ENCODE measurements at regions not wholly inside any gene's neighbourhood (a gene's known extent, or its start where the extent isn't known, plus 50 kb on each side); places are given as distances from the start of the nearest gene placed in this dataset.

GRCh38 chr11:92580908-92581307 lies 356.3 kb downstream of the FAT3 start:
- CTCF ChIA-PET = interaction anchor here (0.6 kb wide), 1 partner anchor 305 kb away, joined by 3 read pairs; no protein-coding TSS in a partner anchor
- TF ChIP-seq FOXM1 (IDR thresholded peaks at IDR 0.05; ENCODE audit: borderline replicate concordance) (no peak), L3MBTL2 (conservative IDR thresholded peaks at IDR 0.05) (no peak), TARDBP (IDR thresholded peaks at IDR 0.05) (no peak), FOXA1 (IDR thresholded peaks at IDR 0.05) (no peak), ZNF384 (IDR thresholded peaks at IDR 0.05) (no peak), LEF1 (IDR thresholded peaks at IDR 0.05; ENCODE audit: borderline replicate concordance) (no peak), ARNT (IDR thresholded peaks at IDR 0.05) (no peak), SP1 (IDR thresholded peaks at IDR 0.05) (no peak), SUZ12 (IDR thresholded peaks at IDR 0.05) (no peak), ELF4 (IDR thresholded peaks at IDR 0.05) (no peak), PKNOX1 (IDR thresholded peaks at IDR 0.05) (no peak)
- no peak for DNase-seq (ENCODE audit: extremely low spot score)
- POLR2A ChIA-PET = no interaction called here

DNA sequence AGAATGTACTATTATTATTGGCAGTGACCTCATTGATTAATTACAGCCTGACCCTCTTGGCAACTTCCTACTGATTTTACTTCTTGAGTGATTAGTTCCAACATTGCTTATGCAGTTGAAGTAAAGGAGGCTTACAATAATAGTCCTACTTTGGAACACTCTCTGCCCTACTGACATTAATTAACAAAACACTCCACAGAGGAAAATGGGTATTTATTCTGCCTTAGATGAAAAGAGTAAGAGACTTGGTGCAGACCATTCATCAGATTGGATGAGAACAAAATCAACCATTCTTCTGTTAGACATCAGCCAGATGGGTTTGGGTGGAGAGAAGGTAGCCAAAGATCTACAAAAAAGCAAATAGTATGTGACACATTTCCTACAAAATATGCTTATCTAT lies 363.8 kb downstream of the FAT3 start:
- ChIA-PET POLR2A (no interaction called here), CTCF (no interaction called here)
- DNase-seq (ENCODE audit: extremely low spot score) = no peak
- TF ChIP-seq FOXK2 (IDR thresholded peaks at IDR 0.05) (no peak), SUZ12 (IDR thresholded peaks at IDR 0.05) (no peak), ELF4 (IDR thresholded peaks at IDR 0.05) (no peak), PKNOX1 (IDR thresholded peaks at IDR 0.05) (no peak), CTBP1 (IDR thresholded peaks at IDR 0.05; ENCODE audit: borderline replicate concordance) (no peak)

GRCh38 chr11:92589512-92589911 lies 364.9 kb downstream of the FAT3 start:
- POLR2A ChIA-PET = no interaction called here
- TF ChIP-seq LEF1 (IDR thresholded peaks at IDR 0.05; ENCODE audit: borderline replicate concordance) (no peak), SP1 (IDR thresholded peaks at IDR 0.05) (no peak), CTBP1 (IDR thresholded peaks at IDR 0.05; ENCODE audit: borderline replicate concordance) (no peak)
- CTCF ChIA-PET = interaction anchor here (1.1 kb wide), 1 partner anchor 297 kb away, joined by 4 read pairs; no protein-coding TSS in a partner anchor
- DNase-seq (ENCODE audit: extremely low spot score) = no peak

DNA sequence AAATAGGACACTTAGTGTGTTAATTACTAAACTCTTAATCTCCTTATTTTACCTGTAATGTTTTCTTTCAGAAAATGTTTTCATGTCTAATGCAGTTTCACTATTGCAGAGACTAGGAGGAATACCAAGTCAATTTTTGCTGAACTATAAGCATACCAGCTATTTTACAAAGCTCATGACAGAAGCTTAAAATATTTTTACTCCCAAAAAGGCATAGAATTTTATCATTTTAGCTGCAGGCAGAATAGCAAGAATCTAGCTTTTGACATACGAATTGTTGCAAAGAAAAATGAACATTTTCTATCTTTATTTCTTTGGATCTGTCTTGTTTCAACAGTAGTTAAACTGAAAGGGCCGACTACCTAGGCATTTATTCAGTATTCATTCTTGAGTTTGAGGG lies 366.9 kb downstream of the FAT3 start:
- ChIA-PET POLR2A (no interaction called here), CTCF (interaction anchor here (0.6 kb wide), 1 partner anchor 289 kb away, joined by 3 read pairs; no protein-coding TSS in a partner anchor)
- DNase-seq (ENCODE audit: extremely low spot score) = no peak
- TF ChIP-seq ZNF384 (IDR thresholded peaks at IDR 0.05) = no peak
- TF ChIP-seq SP1 (IDR thresholded peaks at IDR 0.05) = no peak
- TF ChIP-seq SUZ12 (IDR thresholded peaks at IDR 0.05) = no peak
- no peak for TF ChIP-seq PKNOX1 (IDR thresholded peaks at IDR 0.05)
- no peak for TF ChIP-seq NFRKB (IDR thresholded peaks at IDR 0.05)
- TF ChIP-seq HDGF (IDR thresholded peaks at IDR 0.05; ENCODE audit: borderline replicate concordance) = no peak
- no peak for TF ChIP-seq FOXK2 (IDR thresholded peaks at IDR 0.05)
- TF ChIP-seq TARDBP (IDR thresholded peaks at IDR 0.05) = no peak
- TF ChIP-seq ELF4 (IDR thresholded peaks at IDR 0.05) = no peak
- TF ChIP-seq LEF1 (IDR thresholded peaks at IDR 0.05; ENCODE audit: borderline replicate concordance) = no peak
- no peak for TF ChIP-seq ARNT (IDR thresholded peaks at IDR 0.05)
- TF ChIP-seq FOXM1 (IDR thresholded peaks at IDR 0.05; ENCODE audit: borderline replicate concordance) = no peak
- TF ChIP-seq L3MBTL2 (conservative IDR thresholded peaks at IDR 0.05) = no peak
- TF ChIP-seq CTBP1 (IDR thresholded peaks at IDR 0.05; ENCODE audit: borderline replicate concordance) = no peak
- TF ChIP-seq BHLHE40 (IDR thresholded peaks at IDR 0.05; ENCODE audit: borderline replicate concordance) = no peak
- TF ChIP-seq FOXA1 (IDR thresholded peaks at IDR 0.05) = no peak

DNA sequence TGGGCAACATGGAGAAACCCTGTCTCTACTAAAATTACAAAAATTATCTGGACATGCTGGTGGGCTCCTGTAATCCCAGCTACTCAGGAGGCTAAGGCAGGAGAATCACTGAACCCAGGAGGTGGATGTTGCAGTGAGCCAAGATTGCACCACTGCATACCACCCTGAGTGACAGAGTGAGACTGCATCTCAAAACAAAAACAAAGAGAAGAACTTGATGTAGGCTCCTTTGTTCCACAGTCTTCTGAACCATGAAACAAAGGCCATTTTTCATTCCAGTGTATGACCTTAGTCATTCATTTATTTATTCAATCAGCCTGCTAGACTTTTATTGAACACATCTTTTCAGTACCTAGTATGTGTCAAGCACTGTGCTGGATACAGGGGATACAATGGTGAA lies 369.6 kb downstream of the FAT3 start:
- DNase-seq (ENCODE audit: extremely low spot score) = no peak
- TF ChIP-seq L3MBTL2 (conservative IDR thresholded peaks at IDR 0.05) (no peak), TARDBP (IDR thresholded peaks at IDR 0.05) (no peak), LEF1 (IDR thresholded peaks at IDR 0.05; ENCODE audit: borderline replicate concordance) (no peak), FOXK2 (IDR thresholded peaks at IDR 0.05) (no peak), ZNF384 (IDR thresholded peaks at IDR 0.05) (no peak), PKNOX1 (IDR thresholded peaks at IDR 0.05) (no peak), NFRKB (IDR thresholded peaks at IDR 0.05) (no peak), BHLHE40 (IDR thresholded peaks at IDR 0.05; ENCODE audit: borderline replicate concordance) (no peak), SUZ12 (IDR thresholded peaks at IDR 0.05) (no peak), HDGF (IDR thresholded peaks at IDR 0.05; ENCODE audit: borderline replicate concordance) (no peak), CTBP1 (IDR thresholded peaks at IDR 0.05; ENCODE audit: borderline replicate concordance) (no peak), FOXM1 (IDR thresholded peaks at IDR 0.05; ENCODE audit: borderline replicate concordance) (no peak)
- ChIA-PET POLR2A (no interaction called here), CTCF (no interaction called here)

- POLR2A ChIA-PET = no interaction called here
- CTCF ChIA-PET = no interaction called here
- no peak for DNase-seq (ENCODE audit: extremely low spot score)
- TF ChIP-seq NFRKB (IDR thresholded peaks at IDR 0.05) (no peak), PKNOX1 (IDR thresholded peaks at IDR 0.05) (no peak), ARNT (IDR thresholded peaks at IDR 0.05) (no peak)
These were observed 370.4 kb downstream of the FAT3 start for GRCh38 chr11:92595052-92595451.

All from HEK293T (cell line).